Choroid plexus epithelial cell (primary cell): ENCODE measurements at regions not wholly inside any gene's neighbourhood (a gene's known extent, or its start where the extent isn't known, plus 50 kb on each side); places are given as distances from the start of the nearest gene placed in this dataset.
"Not testable (repeated sequence)": the region's sequence is repeated elsewhere in the genome, so short reads cannot be mapped to it uniquely, and the experiment has no call there.

Experiments used
- DNase-seq: peaks from one replicate; pipeline ENCODE4 v3.0.0-alpha.2; 2010; ENCODE audit warnings: low read depth
- H3K4me3 ChIP-seq: 2 replicates; pipeline ENCODE4 v1.5.1; 2011; ENCODE audit warnings: low read depth, mild to moderate bottlenecking, control low read depth, low read length, moderate library complexity
- CTCF ChIP-seq: conservative IDR thresholded peaks from 2 replicates; pipeline ENCODE4 v1.5.1; 2011; ENCODE audit warnings: low read depth, mild to moderate bottlenecking, control low read depth, inconsistent platforms, low read length, moderate library complexity

GRCh38 chr1:224558904-224559303 lies 57.2 kb upstream of the CNIH3 start:
- DNase-seq: no peak
- TF ChIP-seq CTCF: no peak
- no peak overlapping the region for H3K4me3 ChIP-seq

- no peak for DNase-seq
- no peak for TF ChIP-seq CTCF
- H3K4me3 ChIP-seq: no peak overlapping the region
These were observed 56.0 kb upstream of the CNIH3 start for GRCh38 chr1:224559981-224560728.

- DNase-seq, H3K4me3 ChIP-seq: not testable (repeated sequence)
These were observed 53.2 kb upstream of the CNIH3 start for GRCh38 chr1:224562881-224563280.

- H3K4me3 ChIP-seq: no peak overlapping the region
- TF ChIP-seq CTCF: no peak
- no peak for DNase-seq
These were observed 52.5 kb upstream of the CNIH3 start for GRCh38 chr1:224563666-224564065.

- TF ChIP-seq CTCF: no peak
- DNase-seq: no peak
- no peak overlapping the region for H3K4me3 ChIP-seq
These were observed 51.5 kb upstream of the CNIH3 start for GRCh38 chr1:224564454-224565084.

- H3K4me3 ChIP-seq: no peak overlapping the region
- TF ChIP-seq CTCF: no peak
- DNase-seq: peak; percentile 69
These were observed 50.9 kb upstream of the CNIH3 start for GRCh38 chr1:224565186-224565585.

- TF ChIP-seq CTCF: no peak
- no peak overlapping the region for H3K4me3 ChIP-seq
- DNase-seq: peak; percentile 33
These were observed 50.3 kb upstream of the CNIH3 start for GRCh38 chr1:224565611-224566406.
